K562 (cell line): ENCODE measurements at regions not wholly inside any gene's neighbourhood (a gene's known extent, or its start where the extent isn't known, plus 50 kb on each side); places are given as distances from the start of the nearest gene placed in this dataset.

Experiments used
- ATAC-seq: fragments of 200-7000 bp; cut with Tn5 transposase; 3 replicates; pipeline ENCODE4 v1.9.1; 2020; ENCODE audit warnings: moderate library complexity
- BruUV-seq: library from RNA; stranded (reverse); fragments of 400-500 nt; replicated peaks from 2 replicates; lab custom pipeline; 2021; lab: Mats Ljungman, UMichigan
- CTCF ChIA-PET: fragments of 300-600 bp; formaldehyde crosslinking; extraction: SDS; loops from one replicate; lab custom pipeline; 2021; ENCODE audit warnings: low intra/inter-chr PET ratio; lab: Yijun Ruan, JAX
- POLR2A ChIA-PET: fragments of 300-600, 350-650 bp; sonication (Branson Sonifier 250); formaldehyde crosslinking; extraction: SDS; loops from one replicate; lab custom pipeline; 2021; ENCODE audit warnings: antibody characterized with exemption, inconsistent platforms; lab: Yijun Ruan, JAX
- DNase-seq, 4 experiments: peaks; one replicate each; pipeline versions ENCODE4 v3.0.0 to v3.0.0-alpha.2; 2011 to 2018; ENCODE audit warnings: low spot score in 3 of 4, mixed read lengths in 3 of 4; ENCODE audit errors: extremely low read depth in 1 of 4
- FAIRE-seq: peaks from 2 replicates; lab custom pipeline; 2011; peaks lifted over from hg19 to GRCh38; lab: Jason Lieb, UNC
- H2AFZ ChIP-seq: 2 replicates; pipeline ENCODE4 v1.6.0; 2011; ENCODE audit warnings: low read depth, low read length, control low read depth, inconsistent platforms
- H3K27ac ChIP-seq: fragments of 200-600 bp; 3 replicates; pipeline ENCODE4 v1.8.0; 2011; ENCODE audit warnings: low read depth, mild to moderate bottlenecking, control low read depth, inconsistent platforms, low read length, moderate library complexity, mixed read lengths; ENCODE audit errors: extremely low read depth
- H3K27me3 ChIP-seq, 2 experiments: fragments of 300-600 bp in 1 of 2; 2 replicates in 1 of 2; 3 replicates in 1 of 2; pipeline versions ENCODE4 v1.6.0 to v1.8.0; 2011; ENCODE audit warnings: inconsistent platforms in 2 of 2, low read length in 2 of 2, mild to moderate bottlenecking in 1 of 2, mixed read lengths in 1 of 2, moderate library complexity in 1 of 2; ENCODE audit not compliant: control insufficient read depth in 2 of 2, insufficient read depth in 2 of 2
- H3K36me3 ChIP-seq: fragments of 300-600 bp; 3 replicates; pipeline ENCODE4 v1.8.0; 2011; ENCODE audit warnings: mild to moderate bottlenecking, low read length, inconsistent platforms; ENCODE audit not compliant: control insufficient read depth, insufficient read depth
- H3K4me1 ChIP-seq, 2 experiments: fragments of 200-600 bp in 1 of 2; replicated peaks in 1 of 2; 2 replicates in 1 of 2; 3 replicates in 1 of 2; pipeline versions ENCODE4 v1.5.1 to v1.8.0; 2011; ENCODE audit warnings: inconsistent platforms in 2 of 2, low read length in 2 of 2, mild to moderate bottlenecking in 1 of 2, mixed read lengths in 1 of 2, moderate library complexity in 1 of 2; ENCODE audit not compliant: control insufficient read depth in 2 of 2, insufficient read depth in 2 of 2
- H3K4me2 ChIP-seq: 2 replicates; pipeline ENCODE4 v1.6.1; 2011; ENCODE audit warnings: low read length, control low read depth, inconsistent platforms, mixed read lengths; ENCODE audit not compliant: insufficient read depth
- H3K4me3 ChIP-seq: fragments of 200-600 bp; sonication (generic), shearing (Covaris generic); 2 replicates; pipeline ENCODE4 v1.5.1; 2016; ENCODE audit warnings: control low read depth, inconsistent platforms
- H3K79me2 ChIP-seq: fragments of 200-600 bp; 3 replicates; pipeline ENCODE4 v1.8.0; 2011; ENCODE audit warnings: low read length, inconsistent platforms; ENCODE audit not compliant: control insufficient read depth, insufficient read depth
- H3K9ac ChIP-seq, 2 experiments: 2 replicates each; pipeline versions ENCODE4 v1.6.0 to v1.6.1; 2011; ENCODE audit warnings: low read depth in 2 of 2, low read length in 2 of 2, control low read depth in 1 of 2, inconsistent platforms in 1 of 2, mild to moderate bottlenecking in 1 of 2, mixed read lengths in 1 of 2; ENCODE audit not compliant: insufficient read depth in 1 of 2
- H3K9me1 ChIP-seq: one replicate; pipeline ENCODE4 v1.6.0; 2011; ENCODE audit warnings: inconsistent platforms, mild to moderate bottlenecking, low read length, moderate library complexity; ENCODE audit not compliant: control insufficient read depth, insufficient read depth
- H3K9me3 ChIP-seq: replicated peaks from 2 replicates; pipeline ENCODE4 v1.5.1; 2011; ENCODE audit warnings: low read depth, low read length, inconsistent platforms; ENCODE audit not compliant: control insufficient read depth, insufficient read depth
- H4K20me1 ChIP-seq: replicated peaks from 2 replicates; pipeline ENCODE4 v1.6.1; 2011; ENCODE audit warnings: low read length, inconsistent platforms, mixed read lengths; ENCODE audit not compliant: control insufficient read depth, insufficient read depth
- CAMTA2 ChIP-seq: fragments of 250-450 bp; sonication (Bioruptor Pico); conservative IDR thresholded peaks from 2 replicates; pipeline ENCODE4 v1.5.1; 2022
- CSDE1 ChIP-seq, 2 experiments: fragments of 450-650 bp; IDR thresholded peaks; 2 replicates each; pipeline ENCODE4 v1.6.1; 2016; ENCODE audit warnings: mild to moderate bottlenecking in 1 of 2
- IRF2 ChIP-seq: sonication (generic); formaldehyde crosslinking; IDR thresholded peaks from 2 replicates; pipeline ENCODE4 v1.8.1; 2022; ENCODE audit warnings: mild to moderate bottlenecking, missing genetic modification reagents
- MCM2 ChIP-seq: fragments of 450-650 bp; IDR thresholded peaks from 2 replicates; pipeline ENCODE4 v1.6.1; 2017; ENCODE audit warnings: low read depth, mild to moderate bottlenecking
- MTF1 ChIP-seq: fragments of 250-450 bp; sonication (Bioruptor Pico); IDR thresholded peaks from 2 replicates; pipeline ENCODE4 v1.9.0; 2021; ENCODE audit warnings: moderate library complexity, mild to moderate bottlenecking, inconsistent platforms, borderline replicate concordance
- PCBP1 ChIP-seq: fragments of 200-400 bp; formaldehyde crosslinking; IDR thresholded peaks from 2 replicates; pipeline ENCODE4 v1.6.1; 2018; ENCODE audit warnings: mild to moderate bottlenecking, low read depth, low read length; ENCODE audit not compliant: poor library complexity, severe bottlenecking
- SRSF3 ChIP-seq: fragments of 200-400 bp; formaldehyde crosslinking; IDR thresholded peaks from 2 replicates; pipeline ENCODE4 v1.6.1; 2016; ENCODE audit warnings: mild to moderate bottlenecking, low read length, moderate library complexity; ENCODE audit not compliant: insufficient read depth
- ZNF277 ChIP-seq: fragments of 250-450 bp; sonication (Bioruptor Pico); IDR thresholded peaks from 2 replicates; pipeline ENCODE4 v1.8.0; 2022; ENCODE audit warnings: inconsistent platforms, mild to moderate bottlenecking, moderate library complexity, borderline replicate concordance
- ZNF408 ChIP-seq: fragments of 250-450 bp; sonication (Bioruptor Pico); IDR thresholded peaks from 2 replicates; pipeline ENCODE4 v1.4.0; 2020; ENCODE audit warnings: low read depth, mild to moderate bottlenecking, moderate library complexity
- ZNF830 ChIP-seq: fragments of 250-450 bp; sonication (Bioruptor Pico); IDR thresholded peaks from 2 replicates; pipeline ENCODE4 v1.5.0; 2021; ENCODE audit warnings: mild to moderate bottlenecking
- WGBS: fragments of 100-300 bp; shearing (Covaris generic); methylation state at CpG from one replicate; pipeline ENCODE4 v1.1.6; 2016; ENCODE audit warnings: low coverage, mixed read lengths; ENCODE audit not compliant: insufficient coverage; ENCODE audit errors: missing lambda C conversion rate; 5-methylcytosine and 5-hydroxymethylcytosine counted together
- in situ Hi-C: fragments of 300-500 bp; cut with MboI; formaldehyde crosslinking; loops from 4 replicates; pipeline ENCODE4 v1.15.0; 2018; ENCODE audit warnings: inconsistent platforms, mixed read lengths
- intact Hi-C: fragments of 100-400 bp; cut with micrococcal nuclease; formaldehyde crosslinking; loops from 2 replicates; pipeline ENCODE4 v1.14.2; 2022

GRCh38 chr1:244207042-244207934, 156.2 kb downstream of the ZBTB18 start:
- H3K27ac ChIP-seq = no peak overlapping the region
- CTCF ChIA-PET = no interaction called here
- ATAC-seq = no peak
- no peak for TF ChIP-seq SRSF3
- no peak for TF ChIP-seq PCBP1
- no peak for TF ChIP-seq MCM2
- TF ChIP-seq IRF2 (CRISPR knock-in tag) = no peak
- TF ChIP-seq ZNF277 (CRISPR knock-in tag) = no peak
- TF ChIP-seq CAMTA2 (CRISPR knock-in tag) = no peak
- TF ChIP-seq MTF1 (CRISPR knock-in tag) = no peak
- TF ChIP-seq ZNF830 = no peak
- TF ChIP-seq ZNF408 (CRISPR knock-in tag) = no peak
- no peak for TF ChIP-seq CSDE1 (IDR thresholded peaks at IDR 0.05)
- TF ChIP-seq, all 486 proteins: peak for 0
- intact Hi-C loops (no loop called here), in situ Hi-C loops (no loop called here)
- Histone ChIP-seq H3K36me3 (no peaks in the 10 kb centered on the region), H3K4me1 (peaks cover 0 to 5% of the 10 kb centered on the region in 2 experiments; a peak in 1 of 5 replicates), H3K9ac (no peak overlapping the region), H3K9me3 (no peaks in the 10 kb centered on the region), H3K9me1 (no peaks in the 10 kb centered on the region), H2AFZ (no peak overlapping the region), H3K4me2 (no peak overlapping the region), H3K27me3 (peaks cover 22 to 53% of the 10 kb centered on the region in 2 experiments), H3K79me2 (no peaks in the 10 kb centered on the region), H4K20me1 (no peaks in the 10 kb centered on the region), H3K4me3 (no peak overlapping the region)
- no TSS peak for BruUV-seq
- no peak for DNase-seq
- WGBS = under 1% methylated on average over 6 of the region's 6 CpGs
- POLR2A ChIA-PET = interaction anchor here (0.5 to 0.6 kb wide), 3 partner anchors 16 to 1140 kb away, joined by 3 read pairs; no protein-coding TSS in a partner anchor
- no peak for FAIRE-seq
